ENCODE measurements at regions not wholly inside any gene's neighbourhood (a gene's known extent, or its start where the extent isn't known, plus 50 kb on each side); places are given as distances from the start of the nearest gene placed in this dataset.

- Mint-ChIP-seq H3K9me3 (no peaks in the 10 kb centered on the region), H3K27ac (no peak overlapping the region), H3K27me3 (ENCODE audit: low read depth) (no peaks in the 10 kb centered on the region; the same call in 1 of the 2 replicates), H3K4me1 (no peaks in the 10 kb centered on the region), H3K36me3 (ENCODE audit: insufficient read depth in 1 of 3, low read depth in 3 of 3) (no peaks in the 10 kb centered on the region; a peak in 2 of 7 replicates), H3K4me3 (no peak overlapping the region)
- Histone ChIP-seq H2BK12ac (ENCODE audit: insufficient read length, low read depth, low read length) (no peak overlapping the region), H3K9me3 (ENCODE audit: control insufficient read depth, low read depth, low read length) (no peaks in the 10 kb centered on the region), H2AFZ (ENCODE audit: low read length) (no peak overlapping the region), H3K9ac (ENCODE audit: extremely low read depth, insufficient read length, low read length) (no peak overlapping the region), H3K79me1 (ENCODE audit: insufficient read depth, low read depth, low read length, poor library complexity, severe bottlenecking) (no peaks in the 10 kb centered on the region), H4K91ac (ENCODE audit: insufficient read length, low read depth, low read length) (no peak overlapping the region), H2BK120ac (ENCODE audit: low read depth, low read length, poor library complexity, severe bottlenecking) (no peak overlapping the region), H3K4ac (ENCODE audit: low read depth, low read length) (no peak overlapping the region), H4K8ac (replicated peaks; ENCODE audit: insufficient read length, low read depth, low read length) (no peak overlapping the region), H3K79me2 (ENCODE audit: insufficient read depth, low read length) (no peaks in the 10 kb centered on the region), H3K14ac (ENCODE audit: insufficient read depth, low read length) (no peak overlapping the region), H4K5ac (ENCODE audit: insufficient read length, low read depth, low read length) (no peak overlapping the region), H2BK15ac (ENCODE audit: low read depth, low read length) (no peak overlapping the region), H4K20me1 (ENCODE audit: control insufficient read depth, insufficient read depth, insufficient read length) (no peaks in the 10 kb centered on the region), H2BK5ac (ENCODE audit: insufficient read length, low read length) (no peak overlapping the region), H3K18ac (ENCODE audit: insufficient read length, low read depth, low read length) (no peak overlapping the region), H3K27ac (ENCODE audit: insufficient read length, low read depth, low read length) (no peak overlapping the region), H3K23ac (ENCODE audit: insufficient read length, low read depth, low read length) (no peak overlapping the region), H3K56ac (ENCODE audit: insufficient read length, low read depth, low read length) (no peak overlapping the region), H2AK5ac (ENCODE audit: insufficient read length, low read length) (no peak overlapping the region), H3K23me2 (ENCODE audit: insufficient read length, low read depth, low read length, poor library complexity, severe bottlenecking) (no peaks in the 10 kb centered on the region), H3K27me3 (ENCODE audit: insufficient read depth, low read length) (no peaks in the 10 kb centered on the region), H3T11ph (ENCODE audit: low read length) (no peak overlapping the region), H3K4me1 (ENCODE audit: insufficient read depth, low read length) (no peaks in the 10 kb centered on the region), H2BK20ac (ENCODE audit: low read depth, low read length, poor library complexity, severe bottlenecking) (no peak overlapping the region), H3K4me2 (ENCODE audit: insufficient read depth, insufficient read length, low read length) (no peak overlapping the region)
- DNase-seq = no peak
- no peak for TF ChIP-seq CTCF (conservative IDR thresholded peaks at IDR 0.05)
- WGBS (ENCODE audit: extremely low coverage, insufficient read length, low lambda C conversion rate) = no CpG with 5 or more reads among the region's 6 CpGs
Measured at GRCh38 chr10:1850971-1851527, 113.7 kb upstream of the ADARB2 start.
